ENCODE measurements at regions not wholly inside any gene's neighbourhood (a gene's known extent, or its start where the extent isn't known, plus 50 kb on each side); places are given as distances from the start of the nearest gene placed in this dataset.

- Mint-ChIP-seq H3K9me3 (peaks cover 1 to 14% (median 6%) of the 10 kb centered on the region in 7 donors), H3K27me3 (ENCODE audit: low read depth in 3 of 3) (no peaks in the 10 kb centered on the region), H3K4me1 (peaks cover 5% of the 10 kb centered on the region), H3K27ac (no peak overlapping the region), H3K4me3 (no peak overlapping the region), H3K36me3 (no peaks in the 10 kb centered on the region)
- intact Hi-C loops (cut with micrococcal nuclease) = no loop called here
- no peaks in the 10 kb centered on the region for H3K27me3 ChIP-seq (ENCODE audit: control insufficient read depth in 2 of 2, insufficient read depth in 2 of 2, low read length in 2 of 2)
- H2AFZ ChIP-seq (ENCODE audit: insufficient read depth, low read depth, low read length, poor library complexity, severe bottlenecking) = no peak overlapping the region
- no peak for DNase-seq
- no peak overlapping the region for H3K4me2 ChIP-seq (replicated peaks; ENCODE audit: extremely low read depth, low read length, poor library complexity, severe bottlenecking)
- H3K36me3 ChIP-seq (replicated peaks in 1 of 2; ENCODE audit: control insufficient read depth in 1 of 2, insufficient read depth in 2 of 2, low read length in 2 of 2) = no peaks in the 10 kb centered on the region
- WGBS (ENCODE audit: insufficient coverage) = 50% methylated on average over 2 of the region's 5 CpGs
- H3K79me2 ChIP-seq (ENCODE audit: insufficient read depth, low read length) = no peaks in the 10 kb centered on the region
- no peaks in the 10 kb centered on the region for H4K20me1 ChIP-seq (ENCODE audit: insufficient read depth, low read length)
- peaks cover 5 to 6% of the 10 kb centered on the region in 2 donors for H3K9me3 ChIP-seq (replicated peaks in 1 of 2; ENCODE audit: control insufficient read depth in 1 of 2, insufficient read depth in 1 of 2, low read length in 2 of 2)
- H3K9ac ChIP-seq (ENCODE audit: insufficient read depth, low read length, poor library complexity, severe bottlenecking) = no peak overlapping the region
- H3K4me3 ChIP-seq (replicated peaks in 1 of 3; ENCODE audit: low read depth in 2 of 3, low read length in 3 of 3) = no peak overlapping the region
- no peak overlapping the region for H3K27ac ChIP-seq (ENCODE audit: low read depth in 1 of 2, low read length in 2 of 2)
- no peaks in the 10 kb centered on the region for H3K4me1 ChIP-seq (ENCODE audit: control insufficient read depth in 1 of 2, insufficient read depth in 2 of 2, low read length in 2 of 2)
- no peak for TF ChIP-seq CTCF (IDR thresholded peaks at IDR 0.05)
These were observed 230.8 kb upstream of the SMIM21 start for GRCh38 chr18:75658330-75658729.

- H3K4me3 Mint-ChIP-seq = no peak overlapping the region
- Histone ChIP-seq H3K9ac (ENCODE audit: insufficient read depth, low read length, poor library complexity, severe bottlenecking) (no peak overlapping the region), H3K9me3 (replicated peaks in 1 of 2; ENCODE audit: control insufficient read depth in 1 of 2, insufficient read depth in 1 of 2, low read length in 2 of 2) (peaks cover 0 to 5% of the 10 kb centered on the region in 2 donors), H3K4me3 (replicated peaks in 1 of 3; ENCODE audit: low read depth in 2 of 3, low read length in 3 of 3) (no peak overlapping the region), H3K27ac (ENCODE audit: low read depth in 1 of 2, low read length in 2 of 2) (no peak overlapping the region), H3K36me3 (replicated peaks in 1 of 2; ENCODE audit: control insufficient read depth in 1 of 2, insufficient read depth in 2 of 2, low read length in 2 of 2) (no peaks in the 10 kb centered on the region), H3K27me3 (ENCODE audit: control insufficient read depth in 2 of 2, insufficient read depth in 2 of 2, low read length in 2 of 2) (no peaks in the 10 kb centered on the region), H2AFZ (ENCODE audit: insufficient read depth, low read depth, low read length, poor library complexity, severe bottlenecking) (no peak overlapping the region), H3K79me2 (ENCODE audit: insufficient read depth, low read length) (no peaks in the 10 kb centered on the region), H3K4me2 (replicated peaks; ENCODE audit: extremely low read depth, low read length, poor library complexity, severe bottlenecking) (no peak overlapping the region), H4K20me1 (ENCODE audit: insufficient read depth, low read length) (no peaks in the 10 kb centered on the region), H3K4me1 (ENCODE audit: control insufficient read depth in 1 of 2, insufficient read depth in 2 of 2, low read length in 2 of 2) (no peaks in the 10 kb centered on the region)
- H3K9me3 Mint-ChIP-seq = peaks cover 0 to 13% (median 5%) of the 10 kb centered on the region in 7 donors
- TF ChIP-seq CTCF (IDR thresholded peaks at IDR 0.05) = no peak
- no peak overlapping the region for H3K27ac Mint-ChIP-seq
- peaks cover 5% of the 10 kb centered on the region for H3K4me1 Mint-ChIP-seq
- H3K36me3 Mint-ChIP-seq = no peaks in the 10 kb centered on the region
- 90% methylated on average over 3 of the region's 6 CpGs for WGBS (ENCODE audit: insufficient coverage)
- peaks cover 0 to 1% (median 0%) of the 10 kb centered on the region in 3 donors for H3K27me3 Mint-ChIP-seq (ENCODE audit: low read depth in 3 of 3)
- intact Hi-C loops (cut with micrococcal nuclease) = no loop called here
- no peak for DNase-seq
These were observed 229.2 kb upstream of the SMIM21 start for GRCh38 chr18:75656563-75657247.
